ENCODE measurements at regions not wholly inside any gene's neighbourhood (a gene's known extent, or its start where the extent isn't known, plus 50 kb on each side); places are given as distances from the start of the nearest gene placed in this dataset.

GRCh38 chr18:64809801-64810200 is 660.9 kb upstream of the LINC00305 start:
- no peak overlapping the region for H3K4me2 ChIP-seq (ENCODE audit: insufficient read depth, low read length)
- H3K36me3 ChIP-seq (ENCODE audit: insufficient read depth, low read length), result no peaks in the 10 kb centered on the region
- no peak overlapping the region for H3K9ac ChIP-seq (ENCODE audit: low read depth, low read length)
- no peaks in the 10 kb centered on the region for H3K79me2 ChIP-seq (ENCODE audit: insufficient read depth, low read length)
- H2AFZ ChIP-seq (ENCODE audit: low read depth, low read length), result no peak overlapping the region
- no peaks in the 10 kb centered on the region for H4K20me1 ChIP-seq (ENCODE audit: insufficient read depth, low read length)
- H3K4me1 ChIP-seq (ENCODE audit: insufficient read depth, low read length), result no peaks in the 10 kb centered on the region
- DNase-seq (no peak), ATAC-seq (ENCODE audit: insufficient read depth, low read depth) (no peak)
- TF ChIP-seq, protein P1, sequence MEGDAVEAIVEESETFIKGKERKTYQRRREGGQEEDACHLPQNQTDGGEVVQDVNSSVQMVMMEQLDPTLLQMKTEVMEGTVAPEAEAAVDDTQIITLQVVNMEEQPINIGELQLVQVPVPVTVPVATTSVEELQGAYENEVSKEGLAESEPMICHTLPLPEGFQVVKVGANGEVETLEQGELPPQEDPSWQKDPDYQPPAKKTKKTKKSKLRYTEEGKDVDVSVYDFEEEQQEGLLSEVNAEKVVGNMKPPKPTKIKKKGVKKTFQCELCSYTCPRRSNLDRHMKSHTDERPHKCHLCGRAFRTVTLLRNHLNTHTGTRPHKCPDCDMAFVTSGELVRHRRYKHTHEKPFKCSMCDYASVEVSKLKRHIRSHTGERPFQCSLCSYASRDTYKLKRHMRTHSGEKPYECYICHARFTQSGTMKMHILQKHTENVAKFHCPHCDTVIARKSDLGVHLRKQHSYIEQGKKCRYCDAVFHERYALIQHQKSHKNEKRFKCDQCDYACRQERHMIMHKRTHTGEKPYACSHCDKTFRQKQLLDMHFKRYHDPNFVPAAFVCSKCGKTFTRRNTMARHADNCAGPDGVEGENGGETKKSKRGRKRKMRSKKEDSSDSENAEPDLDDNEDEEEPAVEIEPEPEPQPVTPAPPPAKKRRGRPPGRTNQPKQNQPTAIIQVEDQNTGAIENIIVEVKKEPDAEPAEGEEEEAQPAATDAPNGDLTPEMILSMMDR (IDR thresholded peaks at IDR 0.05; ENCODE audit: borderline replicate concordance, extremely low read depth, low read length, poor library complexity, severe bottlenecking), result no peak
- no peak for TF ChIP-seq EZH2 (IDR thresholded peaks at IDR 0.05; ENCODE audit: borderline replicate concordance, low read depth, low read length, severe bottlenecking)
- no peak overlapping the region for H3K27ac ChIP-seq (ENCODE audit: low read length)
- no peaks in the 10 kb centered on the region for H3K9me3 ChIP-seq (ENCODE audit: insufficient read depth, low read length, severe bottlenecking)
- no peaks in the 10 kb centered on the region for H3K27me3 ChIP-seq (ENCODE audit: insufficient read depth, low read length, poor library complexity)
- H3K4me3 ChIP-seq (ENCODE audit: low read depth in 1 of 2, low read length in 2 of 2), result no peak overlapping the region

- H3K79me2 ChIP-seq (ENCODE audit: insufficient read depth, low read length), result no peaks in the 10 kb centered on the region
- H2AFZ ChIP-seq (ENCODE audit: low read depth, low read length), result no peak overlapping the region
- no peak overlapping the region for H3K4me2 ChIP-seq (ENCODE audit: insufficient read depth, low read length)
- no peaks in the 10 kb centered on the region for H3K27me3 ChIP-seq (ENCODE audit: insufficient read depth, low read length, poor library complexity)
- DNase-seq, result no peak
- H3K27ac ChIP-seq (ENCODE audit: low read length), result no peak overlapping the region
- no peaks in the 10 kb centered on the region for H4K20me1 ChIP-seq (ENCODE audit: insufficient read depth, low read length)
- no peaks in the 10 kb centered on the region for H3K4me1 ChIP-seq (ENCODE audit: insufficient read depth, low read length)
- no peak for ATAC-seq (ENCODE audit: insufficient read depth, low read depth)
- no peak overlapping the region for H3K4me3 ChIP-seq (ENCODE audit: low read depth in 1 of 2, low read length in 2 of 2)
- TF ChIP-seq EZH2 (IDR thresholded peaks at IDR 0.05; ENCODE audit: borderline replicate concordance, low read depth, low read length, severe bottlenecking), result no peak
- TF ChIP-seq, protein P1 (IDR thresholded peaks at IDR 0.05; ENCODE audit: borderline replicate concordance, extremely low read depth, low read length, poor library complexity, severe bottlenecking), result no peak
- H3K9me3 ChIP-seq (ENCODE audit: insufficient read depth, low read length, severe bottlenecking), result no peaks in the 10 kb centered on the region
- H3K9ac ChIP-seq (ENCODE audit: low read depth, low read length), result no peak overlapping the region
- no peaks in the 10 kb centered on the region for H3K36me3 ChIP-seq (ENCODE audit: insufficient read depth, low read length)
Measured at GRCh38 chr18:64807560-64807959, 658.7 kb upstream of the LINC00305 start.

GRCh38 chr18:64806691-64807090 is 657.8 kb upstream of the LINC00305 start:
- H3K4me1 ChIP-seq (ENCODE audit: insufficient read depth, low read length), result no peaks in the 10 kb centered on the region
- TF ChIP-seq EZH2 (IDR thresholded peaks at IDR 0.05; ENCODE audit: borderline replicate concordance, low read depth, low read length, severe bottlenecking), result no peak
- TF ChIP-seq, protein P1 (IDR thresholded peaks at IDR 0.05; ENCODE audit: borderline replicate concordance, extremely low read depth, low read length, poor library complexity, severe bottlenecking), result no peak

DNA sequence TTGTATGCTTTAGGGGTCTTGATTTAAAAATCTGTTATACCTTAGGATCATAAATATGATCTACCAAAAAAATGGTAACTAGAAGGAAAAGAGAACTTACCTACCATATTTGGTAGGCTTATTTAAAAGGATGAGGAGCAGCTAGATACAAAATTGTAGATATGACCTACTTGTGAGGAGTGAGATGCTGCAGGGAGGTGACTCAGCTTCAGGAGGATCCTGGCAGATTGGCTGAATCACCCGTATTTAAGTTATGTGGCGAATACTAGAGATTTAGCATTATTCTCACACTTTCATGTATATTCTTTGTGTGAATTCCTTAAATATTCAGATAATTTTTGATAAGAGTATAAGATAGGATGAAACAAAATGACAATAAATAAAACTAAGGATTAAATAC is 657.3 kb upstream of the LINC00305 start:
- no peak for TF ChIP-seq EZH2 (IDR thresholded peaks at IDR 0.05; ENCODE audit: borderline replicate concordance, low read depth, low read length, severe bottlenecking)
- H3K9me3 ChIP-seq (ENCODE audit: insufficient read depth, low read length, severe bottlenecking), result no peaks in the 10 kb centered on the region
- no peak overlapping the region for H3K4me3 ChIP-seq (ENCODE audit: low read depth in 1 of 2, low read length in 2 of 2)
- no peak for ATAC-seq (ENCODE audit: insufficient read depth, low read depth)
- H3K36me3 ChIP-seq (ENCODE audit: insufficient read depth, low read length), result no peaks in the 10 kb centered on the region
- no peak for DNase-seq
- H4K20me1 ChIP-seq (ENCODE audit: insufficient read depth, low read length), result no peaks in the 10 kb centered on the region
- no peak overlapping the region for H3K4me2 ChIP-seq (ENCODE audit: insufficient read depth, low read length)
- no peak overlapping the region for H3K9ac ChIP-seq (ENCODE audit: low read depth, low read length)
- H2AFZ ChIP-seq (ENCODE audit: low read depth, low read length), result no peak overlapping the region
- no peak overlapping the region for H3K27ac ChIP-seq (ENCODE audit: low read length)
- no peaks in the 10 kb centered on the region for H3K27me3 ChIP-seq (ENCODE audit: insufficient read depth, low read length, poor library complexity)
- no peaks in the 10 kb centered on the region for H3K4me1 ChIP-seq (ENCODE audit: insufficient read depth, low read length)
- H3K79me2 ChIP-seq (ENCODE audit: insufficient read depth, low read length), result no peaks in the 10 kb centered on the region

More at GRCh38 chr18:64806691-64807090, 657.8 kb upstream of the LINC00305 start:
- Histone ChIP-seq H3K27ac (ENCODE audit: low read length) (no peak overlapping the region), H4K20me1 (ENCODE audit: insufficient read depth, low read length) (no peaks in the 10 kb centered on the region), H3K4me3 (ENCODE audit: low read depth in 1 of 2, low read length in 2 of 2) (no peak overlapping the region), H3K36me3 (ENCODE audit: insufficient read depth, low read length) (no peaks in the 10 kb centered on the region), H3K4me2 (ENCODE audit: insufficient read depth, low read length) (no peak overlapping the region), H2AFZ (ENCODE audit: low read depth, low read length) (no peak overlapping the region), H3K9me3 (ENCODE audit: insufficient read depth, low read length, severe bottlenecking) (no peaks in the 10 kb centered on the region), H3K9ac (ENCODE audit: low read depth, low read length) (no peak overlapping the region), H3K27me3 (ENCODE audit: insufficient read depth, low read length, poor library complexity) (no peaks in the 10 kb centered on the region), H3K79me2 (ENCODE audit: insufficient read depth, low read length) (no peaks in the 10 kb centered on the region)
- ATAC-seq (ENCODE audit: insufficient read depth, low read depth), result no peak
- no peak for DNase-seq

All from DND-41 (cell line).